Fibroblast of pulmonary artery (primary cell): ENCODE measurements at regions not wholly inside any gene's neighbourhood (a gene's known extent, or its start where the extent isn't known, plus 50 kb on each side); places are given as distances from the start of the nearest gene placed in this dataset.
A peak's percentile ranks its signal among the peaks of the same experiment; 100 is the strongest.

Experiments used
- DNase-seq: peaks from one replicate; pipeline ENCODE4 v3.0.0-alpha.2; 2010; ENCODE audit warnings: low read depth
- H3K4me3 ChIP-seq: replicated peaks from 2 replicates; pipeline ENCODE4 v1.5.1; 2011; ENCODE audit warnings: low read depth, mild to moderate bottlenecking, control low read depth, low read length, moderate library complexity
- CTCF ChIP-seq: IDR thresholded peaks from 2 replicates; pipeline ENCODE4 v1.5.1; 2011; ENCODE audit warnings: mild to moderate bottlenecking, control low read depth, low read length, inconsistent platforms; ENCODE audit errors: missing control alignments

- no peak for TF ChIP-seq CTCF
- no peak for DNase-seq
Observed at GRCh38 chr15:95279277-95280019, 1048.1 kb downstream of the MCTP2 start.

GRCh38 chr15:95280711-95281110 lies 1049.3 kb downstream of the MCTP2 start:
- TF ChIP-seq CTCF, result no peak
- no peak for DNase-seq
- H3K4me3 ChIP-seq, result no peak overlapping the region

More at GRCh38 chr15:95279277-95280019, 1048.1 kb downstream of the MCTP2 start:
- H3K4me3 ChIP-seq, result no peak overlapping the region

GRCh38 chr15:95281470-95281869 lies 1049.0 kb upstream of the NR2F2 start:
- no peak overlapping the region for H3K4me3 ChIP-seq
- no peak for TF ChIP-seq CTCF
- DNase-seq, result no peak

- no peak for TF ChIP-seq CTCF
- no peak overlapping the region for H3K4me3 ChIP-seq
Observed at GRCh38 chr15:95284492-95284891, 1046.0 kb upstream of the NR2F2 start.

GRCh38 chr15:95284933-95285421 lies 1045.5 kb upstream of the NR2F2 start:
- TF ChIP-seq CTCF, result peak; percentile 43
- DNase-seq, result peak; percentile 87
- H3K4me3 ChIP-seq, result no peak overlapping the region

More at GRCh38 chr15:95284492-95284891, 1046.0 kb upstream of the NR2F2 start:
- no peak for DNase-seq

- no peak for DNase-seq
- TF ChIP-seq CTCF, result no peak
- H3K4me3 ChIP-seq, result no peak overlapping the region
Observed at GRCh38 chr15:95286352-95286880, 1044.1 kb upstream of the NR2F2 start.

- no peak for TF ChIP-seq CTCF
- H3K4me3 ChIP-seq, result no peak overlapping the region
- no peak for DNase-seq
Observed at GRCh38 chr15:95287720-95288103, 1042.8 kb upstream of the NR2F2 start.
